OCI-LY3 (cell line): ENCODE measurements at regions not wholly inside any gene's neighbourhood (a gene's known extent, or its start where the extent isn't known, plus 50 kb on each side); places are given as distances from the start of the nearest gene placed in this dataset.

Experiments used
- H2AFZ ChIP-seq: fragments of 200-600, 300-600 bp; shearing (Covaris generic); 2 replicates; pipeline ENCODE4 v1.6.0; 2014; ENCODE audit warnings: antibody characterized with exemption, low read depth, low read length
- H3K27ac ChIP-seq: fragments of 200-600, 300-600 bp; sonication (generic); 2 replicates; pipeline ENCODE4 v1.5.1; 2014; ENCODE audit warnings: mild to moderate bottlenecking, low read length, moderate library complexity, mixed read lengths
- H3K27me3 ChIP-seq: fragments of 200-600, 300-600 bp; sonication (generic); 2 replicates; pipeline ENCODE4 v1.6.1; 2014; ENCODE audit warnings: low read depth, low read length, mixed read lengths
- H3K36me3 ChIP-seq: fragments of 200-600, 300-600 bp; sonication (generic); replicated peaks from 2 replicates; pipeline ENCODE3; 2014; ENCODE audit warnings: low read depth, low read length, mixed read lengths
- H3K4me1 ChIP-seq: fragments of 300-600, 200-600 bp; sonication (generic); 2 replicates; pipeline ENCODE4 v1.6.1; 2014; ENCODE audit warnings: low read length, mixed read lengths
- H3K4me2 ChIP-seq: fragments of 200-600, 300-600 bp; sonication (generic); 2 replicates; pipeline ENCODE4 v1.6.1; 2014; ENCODE audit warnings: low read length, mixed read lengths
- H3K4me3 ChIP-seq: fragments of 300-600, 200-600 bp; sonication (generic); 2 replicates; pipeline ENCODE4 v1.5.1; 2014; ENCODE audit warnings: antibody characterized with exemption, mild to moderate bottlenecking, low read length, moderate library complexity
- H3K79me2 ChIP-seq: fragments of 300-600, 200-600 bp; shearing (Covaris generic); 2 replicates; pipeline ENCODE4 v1.6.1; 2014; ENCODE audit warnings: mild to moderate bottlenecking, low read length, mixed read lengths
- H3K9ac ChIP-seq: fragments of 300-600, 200-600 bp; shearing (Covaris generic); 2 replicates; pipeline ENCODE4 v1.6.0; 2014; ENCODE audit warnings: mild to moderate bottlenecking, low read length, moderate library complexity
- H3K9me3 ChIP-seq: fragments of 200-600, 300-600 bp; shearing (Covaris generic); 2 replicates; pipeline ENCODE4 v1.6.1; 2014; ENCODE audit warnings: low read length, mixed read lengths; ENCODE audit not compliant: insufficient read depth
- H4K20me1 ChIP-seq: fragments of 200-600, 300-600 bp; sonication (generic); 2 replicates; pipeline ENCODE4 v1.6.1; 2016; ENCODE audit warnings: low read length, mixed read lengths; ENCODE audit not compliant: insufficient read depth
- CTCF ChIP-seq: fragments of 200-600, 300-600 bp; sonication (generic); IDR thresholded peaks from 2 replicates; pipeline ENCODE4 v1.5.1; 2014; ENCODE audit warnings: antibody characterized with exemption, low read length, low read depth
- EZH2phosphoT487 ChIP-seq: fragments of 200-600 bp; shearing (Covaris generic); IDR thresholded peaks from 2 replicates; pipeline ENCODE4 v1.6.1; 2018; ENCODE audit warnings: antibody characterized with exemption, mixed run types, low read depth

- Histone ChIP-seq H3K27me3 (peaks cover 10% of the 10 kb centered on the region; the same call in 1 of the 2 replicates), H3K36me3 (no peaks in the 10 kb centered on the region), H3K27ac (no peak overlapping the region), H3K9ac (no peak overlapping the region), H2AFZ (no peak overlapping the region), H3K4me3 (no peak overlapping the region), H3K79me2 (no peaks in the 10 kb centered on the region), H4K20me1 (no peaks in the 10 kb centered on the region), H3K4me2 (no peak overlapping the region), H3K9me3 (no peaks in the 10 kb centered on the region), H3K4me1 (no peaks in the 10 kb centered on the region)
- TF ChIP-seq CTCF = no peak
- TF ChIP-seq EZH2phosphoT487 = no peak
These were observed 193.6 kb downstream of the DRD1 start for GRCh38 chr5:175250426-175250825.

GRCh38 chr5:175248416-175248905 lies 195.5 kb downstream of the DRD1 start:
- Histone ChIP-seq H4K20me1 (no peaks in the 10 kb centered on the region), H3K9ac (no peak overlapping the region), H3K36me3 (no peaks in the 10 kb centered on the region), H3K79me2 (no peaks in the 10 kb centered on the region), H3K4me1 (no peaks in the 10 kb centered on the region), H3K27ac (no peak overlapping the region), H3K9me3 (no peaks in the 10 kb centered on the region), H2AFZ (no peak overlapping the region), H3K4me2 (no peak overlapping the region), H3K27me3 (peaks cover 10% of the 10 kb centered on the region; the same call in 1 of the 2 replicates), H3K4me3 (no peak overlapping the region)
- TF ChIP-seq CTCF (no peak), EZH2phosphoT487 (no peak)

GRCh38 chr5:175246889-175247520 lies 197.0 kb downstream of the DRD1 start:
- no peaks in the 10 kb centered on the region for H4K20me1 ChIP-seq
- H3K79me2 ChIP-seq = no peaks in the 10 kb centered on the region
- H3K36me3 ChIP-seq = no peaks in the 10 kb centered on the region
- H3K27ac ChIP-seq = no peak overlapping the region
- no peak overlapping the region for H3K4me2 ChIP-seq
- no peak overlapping the region for H3K9ac ChIP-seq
- no peaks in the 10 kb centered on the region for H3K4me1 ChIP-seq
- peaks cover 10% of the 10 kb centered on the region; the same call in 1 of the 2 replicates for H3K27me3 ChIP-seq
- no peak overlapping the region for H3K4me3 ChIP-seq
- no peaks in the 10 kb centered on the region for H3K9me3 ChIP-seq
- TF ChIP-seq CTCF (no peak), EZH2phosphoT487 (no peak)
- H2AFZ ChIP-seq = no peak overlapping the region

- Histone ChIP-seq H3K9ac (no peak overlapping the region), H3K4me2 (no peak overlapping the region)
These were observed 197.6 kb downstream of the DRD1 start for GRCh38 chr5:175246242-175246888.

More at GRCh38 chr5:175246242-175246888, 197.6 kb downstream of the DRD1 start:
- Histone ChIP-seq H3K4me3 (no peak overlapping the region), H3K4me1 (no peaks in the 10 kb centered on the region), H3K79me2 (no peaks in the 10 kb centered on the region), H3K27me3 (peaks cover 10% of the 10 kb centered on the region; the same call in 1 of the 2 replicates), H3K27ac (no peak overlapping the region), H3K36me3 (no peaks in the 10 kb centered on the region), H3K9me3 (no peaks in the 10 kb centered on the region), H4K20me1 (no peaks in the 10 kb centered on the region), H2AFZ (no peak overlapping the region)
- no peak for TF ChIP-seq CTCF
- TF ChIP-seq EZH2phosphoT487 = no peak
